H54 (cell line): ENCODE measurements at regions not wholly inside any gene's neighbourhood (a gene's known extent, or its start where the extent isn't known, plus 50 kb on each side); places are given as distances from the start of the nearest gene placed in this dataset.
"Not testable (repeated sequence)": the region's sequence is repeated elsewhere in the genome, so short reads cannot be mapped to it uniquely, and the experiment has no call there.

Experiments used
- DNase-seq: peaks from one replicate; pipeline ENCODE4 v3.0.0; 2011; ENCODE audit warnings: low spot score, mixed read lengths; ENCODE audit not compliant: insufficient read length
- FAIRE-seq: peaks from 3 replicates; lab custom pipeline; 2011; peaks lifted over from hg19 to GRCh38; lab: Jason Lieb, UNC
- POLR2A ChIP-seq: IDR thresholded peaks from 2 replicates; pipeline ENCODE4 v1.6.1; 2011; ENCODE audit warnings: low read depth, mild to moderate bottlenecking, low read length

- TF ChIP-seq POLR2A: no peak
- DNase-seq (no peak), FAIRE-seq (no peak)
Observed at GRCh38 chr2:163919717-163920116, 183.9 kb upstream of the FIGN start.

DNA sequence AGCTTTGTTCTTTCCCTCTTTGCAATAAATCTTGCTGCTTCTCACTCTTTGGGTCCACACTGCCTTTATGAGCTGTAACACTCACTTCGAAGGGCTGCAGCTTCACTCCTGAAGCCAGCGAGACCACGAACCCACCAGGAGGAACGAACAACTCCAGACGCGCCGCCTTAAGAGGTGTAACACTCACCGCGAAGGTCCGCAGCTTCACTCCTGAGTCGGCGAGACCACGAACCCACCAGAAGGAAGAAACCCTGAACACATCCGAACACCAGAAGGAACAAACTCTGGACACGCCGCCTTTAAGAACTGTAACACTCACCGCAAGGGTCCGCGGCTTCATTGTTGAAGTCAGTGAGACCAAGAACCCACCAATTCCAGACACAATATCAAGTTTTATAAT is 178.7 kb upstream of the FIGN start:
- not testable (repeated sequence) for DNase-seq, FAIRE-seq

GRCh38 chr2:163913532-163913944 is 177.7 kb upstream of the FIGN start:
- not testable (repeated sequence) for FAIRE-seq, DNase-seq

DNA sequence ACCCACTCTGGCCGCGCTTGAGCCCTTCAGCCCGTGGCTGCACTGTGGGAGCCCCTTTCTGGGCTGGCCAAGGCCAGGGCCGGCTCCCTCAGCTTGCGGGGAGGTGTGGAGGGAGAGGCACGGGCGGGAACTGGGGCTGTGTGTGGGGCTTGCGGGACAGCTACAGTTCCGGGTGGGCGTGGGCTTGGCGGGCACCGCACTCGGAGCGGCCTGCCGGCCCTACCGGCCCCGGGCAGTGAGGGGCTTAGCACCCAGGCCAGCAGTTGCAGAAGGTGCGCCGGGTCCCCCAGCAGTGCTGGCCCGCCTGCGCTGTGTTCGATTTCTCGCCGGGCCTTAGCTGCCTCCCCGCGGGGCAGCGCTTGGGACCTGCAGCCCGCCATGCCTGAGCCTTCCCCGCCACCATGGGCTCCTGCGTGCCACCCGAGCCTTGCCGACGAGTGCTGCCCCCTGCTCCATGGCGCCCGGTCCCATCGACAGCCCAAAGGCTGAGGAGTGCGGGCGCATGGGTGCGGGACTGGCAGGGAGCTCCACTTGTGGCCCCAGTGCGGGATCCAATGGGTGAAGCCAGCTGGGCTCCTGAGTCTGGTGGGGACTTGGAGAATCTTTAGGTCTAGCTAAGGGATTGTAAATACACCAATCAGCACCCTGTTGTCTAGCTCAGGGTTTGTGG is 173.7 kb upstream of the FIGN start:
- no peak for TF ChIP-seq POLR2A
- FAIRE-seq (no peak), DNase-seq (no peak)

DNA sequence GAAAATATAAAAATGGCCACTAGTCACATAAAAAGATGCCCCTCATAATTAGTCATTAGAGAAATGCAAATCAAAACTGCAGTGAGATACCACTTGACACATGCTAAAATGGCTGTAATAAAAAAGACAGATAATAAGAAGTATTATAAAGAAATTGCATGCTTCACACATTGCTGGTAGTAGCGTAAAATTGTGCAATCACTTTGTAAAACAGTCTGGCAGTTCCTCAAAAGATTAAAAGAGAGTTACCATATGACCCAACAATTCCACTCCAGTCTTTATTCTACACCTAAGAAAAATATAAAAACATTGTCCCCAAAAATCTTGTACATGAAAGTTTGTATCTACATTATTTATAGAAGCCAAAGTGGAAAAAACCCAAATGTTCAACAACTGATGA is 170.6 kb upstream of the FIGN start:
- TF ChIP-seq POLR2A: no peak
- DNase-seq (no peak), FAIRE-seq (no peak)

- no peak for TF ChIP-seq POLR2A
- DNase-seq: no peak
- FAIRE-seq: no peak
Observed at GRCh38 chr2:163897799-163898198, 162.0 kb upstream of the FIGN start.

- FAIRE-seq, DNase-seq: not testable (repeated sequence)
Observed at GRCh38 chr2:163893444-163893843, 157.6 kb upstream of the FIGN start.

DNA sequence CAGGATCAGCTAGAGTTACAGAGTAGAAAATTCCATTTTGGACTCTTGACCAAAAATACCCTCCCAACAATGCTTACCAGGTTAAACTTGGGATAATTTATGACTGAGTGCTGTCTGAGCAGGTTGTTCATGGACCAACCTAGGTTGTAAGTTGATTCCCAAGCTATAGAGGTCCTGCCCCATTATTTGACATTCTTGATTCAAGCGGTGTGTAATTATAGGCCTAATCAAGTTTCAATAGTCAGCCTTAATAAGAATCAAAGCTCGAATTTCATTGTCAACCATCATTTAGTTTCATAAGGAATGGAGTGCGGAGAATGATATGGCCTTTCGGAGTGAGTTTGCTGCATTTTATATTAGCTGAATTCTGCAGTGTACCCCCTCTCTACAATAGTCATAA is 152.8 kb upstream of the FIGN start:
- DNase-seq (no peak), FAIRE-seq (no peak)
- TF ChIP-seq POLR2A: no peak

DNA sequence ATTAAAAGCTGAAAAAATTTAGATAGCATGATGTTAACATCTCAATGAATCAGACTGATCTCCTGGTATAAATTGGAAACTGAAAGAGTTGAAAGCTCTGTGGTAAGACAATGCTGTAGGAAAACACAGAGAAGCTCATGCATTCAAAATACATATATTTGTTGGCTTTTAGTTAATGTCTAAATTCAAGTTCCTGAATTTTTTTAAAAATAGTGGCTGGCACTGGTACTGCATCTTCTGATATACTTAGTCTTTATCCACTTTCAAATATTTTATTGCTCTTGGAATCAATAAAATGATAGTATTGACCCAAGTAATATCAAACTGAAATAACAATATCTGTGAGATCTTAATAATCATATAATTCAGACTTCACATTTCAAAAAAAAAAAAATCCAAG is 151.4 kb upstream of the FIGN start:
- DNase-seq (no peak), FAIRE-seq (no peak)
- no peak for TF ChIP-seq POLR2A

GRCh38 chr2:163884416-163884815 is 148.6 kb upstream of the FIGN start:
- FAIRE-seq (no peak), DNase-seq (no peak)
- no peak for TF ChIP-seq POLR2A

DNA sequence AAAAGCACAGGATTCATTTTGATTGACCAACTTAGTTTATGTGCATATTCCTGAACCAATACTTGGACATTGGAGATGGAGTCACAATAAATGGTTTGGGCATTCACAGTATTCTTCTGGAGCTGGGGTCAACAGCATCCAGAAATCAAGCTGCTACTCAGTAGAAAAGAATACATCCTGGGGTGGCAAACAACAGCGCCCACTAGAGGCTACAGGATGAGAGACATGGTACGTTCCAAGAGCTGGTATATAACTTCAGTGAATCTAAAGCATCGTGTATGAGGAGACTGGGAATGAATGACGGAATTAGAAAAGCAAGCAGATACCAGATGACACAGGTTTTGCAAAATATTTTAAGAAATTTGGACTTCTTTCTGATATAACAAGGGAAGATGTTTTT is 142.9 kb upstream of the FIGN start:
- no peak for DNase-seq
- no peak for TF ChIP-seq POLR2A
- peak; percentile 88 for FAIRE-seq

GRCh38 chr2:163877316-163877715 is 141.5 kb upstream of the FIGN start:
- no peak for TF ChIP-seq POLR2A
- peak; percentile 52 for FAIRE-seq
- DNase-seq: no peak

- TF ChIP-seq POLR2A: no peak
- no peak for DNase-seq
- no peak for FAIRE-seq
Observed at GRCh38 chr2:163863073-163863472, 127.3 kb upstream of the FIGN start.

DNA sequence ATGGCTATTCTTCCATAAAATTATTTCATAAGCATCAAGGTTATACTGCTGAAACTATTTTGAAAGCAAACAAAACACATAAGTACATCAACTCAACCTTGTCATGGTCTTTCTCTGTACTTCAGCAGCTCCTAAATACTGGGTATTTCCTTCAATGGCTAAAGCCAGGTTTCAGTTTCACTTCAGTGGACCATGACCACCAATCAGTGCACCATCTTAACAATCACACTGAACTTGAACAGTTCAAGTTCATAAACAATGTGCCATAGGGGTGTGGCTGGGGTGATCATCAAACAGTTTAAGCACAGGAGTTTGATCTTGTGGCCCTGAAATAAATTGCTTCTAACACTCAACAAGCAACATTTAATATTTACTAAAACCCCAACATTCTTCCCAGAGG is 124.1 kb upstream of the FIGN start:
- TF ChIP-seq POLR2A: no peak
- peak; percentile 96 for FAIRE-seq
- no peak for DNase-seq

DNA sequence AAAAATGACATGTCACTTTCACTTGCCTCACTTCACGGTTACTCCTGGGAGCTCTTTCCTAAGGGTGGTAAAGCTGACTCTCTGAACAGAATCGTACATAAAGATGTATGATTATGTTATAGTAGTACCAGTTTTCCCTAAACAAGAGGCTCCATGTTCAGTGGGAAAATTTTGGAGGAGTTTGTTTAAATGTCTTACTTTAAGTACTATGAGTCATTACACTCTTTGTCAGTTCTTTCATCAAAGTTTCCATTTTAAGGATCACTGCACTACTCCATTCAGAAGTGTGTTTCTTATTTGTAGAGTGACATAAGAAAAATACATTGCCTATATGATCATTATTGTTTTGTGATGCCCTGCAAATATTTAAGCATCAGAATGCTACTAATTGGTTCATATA is 121.1 kb upstream of the FIGN start:
- DNase-seq (no peak), FAIRE-seq (no peak)
- no peak for TF ChIP-seq POLR2A

DNA sequence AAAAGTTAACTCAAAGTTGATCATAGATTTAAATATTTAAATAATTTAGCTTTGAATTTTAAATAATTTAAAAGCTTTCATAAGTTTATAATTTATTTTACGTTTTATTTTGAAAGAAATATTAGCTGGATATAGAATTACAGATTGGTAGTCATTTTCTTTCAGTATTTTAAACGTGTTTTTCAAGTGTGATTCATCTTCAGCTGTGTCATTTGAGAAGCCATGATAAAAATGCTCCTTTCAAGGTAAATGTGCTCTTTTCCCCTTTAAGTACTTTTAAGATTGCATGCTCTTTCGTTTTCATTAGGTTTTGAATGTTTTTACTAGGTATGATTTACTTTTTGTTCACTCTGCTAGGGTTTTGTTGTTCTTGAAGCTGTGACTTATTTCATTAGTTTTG is 116.8 kb upstream of the FIGN start:
- DNase-seq: no peak
- no peak for TF ChIP-seq POLR2A
- FAIRE-seq: no peak
